H1 (cell line): ENCODE measurements at regions not wholly inside any gene's neighbourhood (a gene's known extent, or its start where the extent isn't known, plus 50 kb on each side); places are given as distances from the start of the nearest gene placed in this dataset.

Experiments
- CTCF ChIA-PET: fragments of 300-600 bp; sonication (Branson Sonifier 250); formaldehyde crosslinking; loops from one replicate; lab custom pipeline; 2021; ENCODE audit not compliant: partially characterized antibody; lab: Charles Lee
- POLR2A ChIA-PET: fragments of 300-600 bp; sonication (Branson Sonifier 250); formaldehyde crosslinking; loops from one replicate; lab custom pipeline; 2021; ENCODE audit warnings: inconsistent platforms; ENCODE audit not compliant: partially characterized antibody; lab: Charles Lee
- DNase-seq, 2 experiments: peaks; one replicate each; pipeline versions ENCODE4 v3.0.0 to v3.0.0-alpha.2; 2010 to 2022; ENCODE audit warnings: low spot score in 2 of 2, low read depth in 1 of 2, mixed read lengths in 1 of 2
- FAIRE-seq: peaks from 2 replicates; lab custom pipeline; 2011; peaks lifted over from hg19 to GRCh38; lab: Jason Lieb, UNC
- H2AFZ ChIP-seq: 2 replicates; pipeline ENCODE4 v1.8.1; 2012; ENCODE audit warnings: low read length, inconsistent platforms
- H2AK5ac ChIP-seq: 2 replicates; pipeline ENCODE4 v1.6.1; 2013; ENCODE audit warnings: low read depth, low read length
- H2BK120ac ChIP-seq: replicated peaks from 2 replicates; pipeline ENCODE3; 2013; ENCODE audit warnings: low read depth, low read length, inconsistent platforms
- H2BK12ac ChIP-seq: 2 replicates; pipeline ENCODE4 v1.6.1; 2013; ENCODE audit warnings: low read depth, low read length
- H2BK15ac ChIP-seq: 2 replicates; pipeline ENCODE4 v1.6.1; 2013; ENCODE audit warnings: low read length
- H2BK20ac ChIP-seq: 2 replicates; pipeline ENCODE4 v1.6.1; 2013; ENCODE audit warnings: low read length
- H2BK5ac ChIP-seq: 2 replicates; pipeline ENCODE4 v1.6.1; 2013; ENCODE audit warnings: low read depth, low read length
- H3K14ac ChIP-seq: 2 replicates; pipeline ENCODE4 v1.6.1; 2013; ENCODE audit warnings: inconsistent platforms; ENCODE audit not compliant: insufficient read length
- H3K18ac ChIP-seq: 2 replicates; pipeline ENCODE4 v1.6.1; 2013; ENCODE audit warnings: low read length; ENCODE audit errors: extremely low read depth
- H3K23ac ChIP-seq: 2 replicates; pipeline ENCODE4 v1.6.1; 2013; ENCODE audit warnings: inconsistent platforms; ENCODE audit not compliant: insufficient read length
- H3K23me2 ChIP-seq: 2 replicates; pipeline ENCODE4 v1.6.1; 2013; ENCODE audit warnings: low read depth, low read length
- H3K27ac ChIP-seq: 2 replicates; pipeline ENCODE4 v1.6.1; 2011; ENCODE audit warnings: low read depth, low read length, inconsistent platforms
- H3K27me3 ChIP-seq, 4 experiments: replicated peaks in 1 of 4; 1 replicate in 1 of 4; 2 replicates in 3 of 4; pipeline versions ENCODE4 v1.6.1 to v1.8.1; 2011 to 2013; ENCODE audit warnings: low read length in 3 of 4, mild to moderate bottlenecking in 3 of 4, inconsistent platforms in 2 of 4, mixed read lengths in 2 of 4, moderate library complexity in 1 of 4; ENCODE audit not compliant: control insufficient read depth in 3 of 4, insufficient read depth in 3 of 4; ENCODE audit errors: extremely low read depth in 1 of 4
- H3K36me3 ChIP-seq, 4 experiments: 2 replicates each; pipeline versions ENCODE4 v1.6.1 to v1.8.1; 2011 to 2013; ENCODE audit warnings: mild to moderate bottlenecking in 4 of 4, low read length in 3 of 4, moderate library complexity in 2 of 4, control low read depth in 1 of 4, inconsistent platforms in 1 of 4; ENCODE audit not compliant: insufficient read depth in 4 of 4, control insufficient read depth in 2 of 4
- H3K4ac ChIP-seq: replicated peaks from 2 replicates; pipeline ENCODE3; 2013; ENCODE audit warnings: low read length, low read depth, mixed read lengths, inconsistent platforms; ENCODE audit not compliant: insufficient read length
- H3K4me1 ChIP-seq, 4 experiments: replicated peaks in 1 of 4; 1 replicate in 1 of 4; 2 replicates in 3 of 4; pipeline versions ENCODE4 v1.6.1 to v1.8.1; 2011 to 2013; ENCODE audit warnings: low read length in 3 of 4, inconsistent platforms in 2 of 4, mixed read lengths in 1 of 4; ENCODE audit not compliant: insufficient read depth in 4 of 4, control insufficient read depth in 3 of 4
- H3K4me2 ChIP-seq, 2 experiments: 2 replicates each; pipeline versions ENCODE4 v1.6.1 to v1.8.1; 2011 to 2013; ENCODE audit warnings: low read depth in 2 of 2, low read length in 2 of 2, control low read depth in 1 of 2, inconsistent platforms in 1 of 2, mild to moderate bottlenecking in 1 of 2; ENCODE audit not compliant: insufficient read depth in 1 of 2
- H3K4me3 ChIP-seq, 4 experiments: fragments of 200-600, 300-600 bp in 1 of 4; sonication (generic), shearing (Covaris generic), sonication (Bioruptor Twin) in 1 of 4; 2 replicates each; pipeline versions ENCODE4 v1.5.1 to v1.8.1; 2011 to 2016; ENCODE audit warnings: low read length in 4 of 4, low read depth in 3 of 4, control low read depth in 2 of 4, inconsistent platforms in 2 of 4, mild to moderate bottlenecking in 2 of 4, mixed read lengths in 1 of 4, moderate library complexity in 1 of 4; ENCODE audit not compliant: insufficient read depth in 2 of 4; ENCODE audit errors: extremely low read depth in 1 of 4
- H3K56ac ChIP-seq: replicated peaks from 2 replicates; pipeline ENCODE3; 2013; ENCODE audit warnings: low read depth, mild to moderate bottlenecking, mixed read lengths, low read length, inconsistent platforms; ENCODE audit not compliant: insufficient read length
- H3K79me1 ChIP-seq: 2 replicates; pipeline ENCODE4 v1.6.1; 2013; ENCODE audit warnings: low read depth, low read length, control low read depth
- H3K79me2 ChIP-seq, 2 experiments: 2 replicates each; pipeline versions ENCODE4 v1.6.1 to v1.8.1; 2012 to 2013; ENCODE audit warnings: low read length in 2 of 2, mild to moderate bottlenecking in 2 of 2, inconsistent platforms in 1 of 2; ENCODE audit not compliant: insufficient read depth in 2 of 2, control insufficient read depth in 1 of 2
- H3K9ac ChIP-seq, 4 experiments: replicated peaks in 1 of 4; 1 replicate in 1 of 4; 2 replicates in 3 of 4; pipeline versions ENCODE4 v1.6.1 to v1.8.1; 2011 to 2013; ENCODE audit warnings: low read depth in 3 of 4, low read length in 3 of 4, control low read depth in 2 of 4, mild to moderate bottlenecking in 2 of 4, moderate library complexity in 2 of 4, inconsistent platforms in 1 of 4; ENCODE audit errors: extremely low read depth in 1 of 4
- H3K9me3 ChIP-seq, 2 experiments: 2 replicates each; pipeline versions ENCODE4 v1.6.1 to v1.8.1; 2012 to 2013; ENCODE audit warnings: mild to moderate bottlenecking in 2 of 2, moderate library complexity in 2 of 2, control low read depth in 1 of 2, inconsistent platforms in 1 of 2, low read depth in 1 of 2, low read length in 1 of 2, mixed read lengths in 1 of 2; ENCODE audit not compliant: insufficient read depth in 2 of 2
- H4K20me1 ChIP-seq, 2 experiments: replicated peaks in 1 of 2; 2 replicates each; pipeline versions ENCODE3 to v1.8.1; 2011 to 2013; ENCODE audit warnings: inconsistent platforms in 2 of 2, low read length in 2 of 2, mild to moderate bottlenecking in 1 of 2; ENCODE audit not compliant: insufficient read depth in 2 of 2, control insufficient read depth in 1 of 2
- H4K5ac ChIP-seq: 2 replicates; pipeline ENCODE4 v1.6.1; 2013; ENCODE audit warnings: low read length, low read depth, mixed read lengths, inconsistent platforms; ENCODE audit not compliant: insufficient read length
- H4K8ac ChIP-seq: 2 replicates; pipeline ENCODE4 v1.8.0; 2013; ENCODE audit warnings: mild to moderate bottlenecking, moderate library complexity, low read length, inconsistent platforms; ENCODE audit not compliant: insufficient read depth; ENCODE audit errors: extremely low read depth
- H4K91ac ChIP-seq: replicated peaks from 2 replicates; pipeline ENCODE3; 2013; ENCODE audit warnings: low read length, mixed read lengths, inconsistent platforms; ENCODE audit not compliant: insufficient read length
- ASH2L ChIP-seq: fragments of 200-600, 300-600 bp; sonication (generic); IDR thresholded peaks from one replicate; pipeline ENCODE4 v1.7.1; 2017; ENCODE audit warnings: low read length
- EP300 ChIP-seq, 2 experiments: IDR thresholded peaks; 1 replicate in 1 of 2; 2 replicates in 1 of 2; pipeline ENCODE4 v1.6.1; 2011 to 2012; ENCODE audit warnings: low read depth in 2 of 2, low read length in 2 of 2, mild to moderate bottlenecking in 2 of 2, borderline replicate concordance in 1 of 2, inconsistent platforms in 1 of 2, moderate library complexity in 1 of 2
- JUN ChIP-seq: IDR thresholded peaks from 2 replicates; pipeline ENCODE4 v1.6.1; 2011; ENCODE audit warnings: low read depth, mild to moderate bottlenecking, improper control_type of control experiment, low read length
- MAFK ChIP-seq: IDR thresholded peaks from 2 replicates; pipeline ENCODE4 v1.6.1; 2012; ENCODE audit warnings: low read depth, mild to moderate bottlenecking, improper control_type of control experiment, low read length
- SRF ChIP-seq: IDR thresholded peaks from 2 replicates; pipeline ENCODE4 v1.6.1; 2011; ENCODE audit warnings: mild to moderate bottlenecking, low read depth, low read length, moderate library complexity
- TEAD4 ChIP-seq: IDR thresholded peaks from 2 replicates; pipeline ENCODE4 v1.6.1; 2012; ENCODE audit warnings: low read depth, low read length, inconsistent platforms, mixed read lengths
- WGBS, 2 experiments: shearing (Covaris generic) in 1 of 2; methylation state at CpG; one replicate each; pipeline versions ENCODE4 v1.1.6 to v1.1.7; 2013 to 2015; ENCODE audit warnings: low lambda C conversion rate in 2 of 2, mixed read lengths in 2 of 2, inconsistent platforms in 1 of 2, low coverage in 1 of 2, missing lambda C conversion rate in 1 of 2; ENCODE audit not compliant: insufficient replicate concordance in 2 of 2, insufficient coverage in 1 of 2, insufficient read length in 1 of 2; ENCODE audit errors: extremely low coverage in 1 of 2, missing lambda C conversion rate in 1 of 2; 5-methylcytosine and 5-hydroxymethylcytosine counted together

GRCh38 chr7:49715486-49715885 is 58.0 kb upstream of the VWC2 start:
- Histone ChIP-seq H3K23me2 (no peaks in the 10 kb centered on the region), H4K5ac (no peak overlapping the region), H4K8ac (no peak overlapping the region), H3K14ac (no peak overlapping the region), H3K36me3 (no peaks in the 10 kb centered on the region), H2BK120ac (no peak overlapping the region), H3K4me1 (no peaks in the 10 kb centered on the region), H2BK5ac (no peak overlapping the region), H2AK5ac (no peak overlapping the region), H2BK12ac (no peak overlapping the region), H4K91ac (no peak overlapping the region), H3K4me3 (no peak overlapping the region), H3K4me2 (no peak overlapping the region), H3K9ac (no peak overlapping the region), H2BK20ac (no peak overlapping the region), H2AFZ (no peak overlapping the region), H3K9me3 (peaks cover 0 to 4% of the 10 kb centered on the region in 2 experiments; a peak in 1 of 4 replicates), H4K20me1 (no peaks in the 10 kb centered on the region), H3K4ac (no peak overlapping the region), H3K79me2 (no peaks in the 10 kb centered on the region), H3K56ac (no peak overlapping the region), H3K27ac (no peak overlapping the region; the same call in 1 of the 2 replicates), H3K27me3 (no peaks in the 10 kb centered on the region), H3K18ac (no peak overlapping the region), H3K23ac (no peak overlapping the region), H2BK15ac (no peak overlapping the region), H3K79me1 (no peaks in the 10 kb centered on the region)
- TF ChIP-seq ASH2L (no peak), EP300 (IDR thresholded peaks at IDR 0.05; ENCODE audit: borderline replicate concordance in 1 of 2, low read depth in 2 of 2, low read length in 2 of 2) (no peak), SRF (no peak), TEAD4 (no peak), MAFK (no peak), JUN (no peak)
- WGBS, 2 experiments, result 83% methylated on average over 2 of the region's 2 CpGs; no CpG with 5 or more reads in 1 of the 2 experiments
- FAIRE-seq (no peak), DNase-seq (no peak)
- ChIA-PET POLR2A (no interaction called here), CTCF (interaction anchor here (0.8 to 1.2 kb wide), 3 partner anchors 14 to 100 kb away, joined by 3 to 5 read pairs (median 3); no protein-coding TSS in a partner anchor)
